ENCODE measurements at regions not wholly inside any gene's neighbourhood (a gene's known extent, or its start where the extent isn't known, plus 50 kb on each side); places are given as distances from the start of the nearest gene placed in this dataset.

DNA sequence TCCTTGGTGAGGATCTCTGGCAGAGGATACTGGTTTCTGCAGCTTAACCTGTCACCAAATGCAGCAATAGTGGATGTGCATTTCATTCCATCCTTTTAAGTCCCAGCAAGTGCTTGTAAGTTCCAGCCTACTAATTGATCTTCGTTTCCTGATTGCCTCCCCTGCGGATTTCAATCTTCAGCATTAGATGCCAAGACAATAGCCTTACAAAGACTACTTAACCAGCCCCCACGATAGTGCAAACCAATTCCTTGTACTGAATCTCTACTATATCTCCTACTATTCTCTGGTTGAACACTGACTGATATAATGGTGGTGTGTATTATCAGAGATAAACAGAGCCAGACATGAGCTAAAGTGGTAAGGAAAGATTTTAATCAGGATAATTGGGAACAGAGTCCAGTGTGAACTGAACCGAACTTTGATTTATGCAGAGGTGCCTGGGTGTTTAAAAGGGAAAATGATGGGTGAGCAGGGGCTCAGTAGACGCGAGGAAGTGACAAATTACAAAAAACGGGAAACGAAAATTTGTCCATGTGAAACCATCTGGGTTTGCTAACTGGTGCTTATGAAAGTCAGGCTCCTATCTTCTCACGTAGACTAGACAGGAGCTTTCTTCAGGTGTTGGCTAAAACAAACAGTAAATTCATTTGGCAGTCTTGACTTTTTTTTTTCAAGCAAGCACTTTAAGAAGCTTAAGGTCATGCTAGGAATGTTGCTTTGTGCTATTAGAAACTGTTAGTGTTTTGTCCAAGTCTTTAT, 106.9 kb upstream of the ST8SIA4 start:
- Histone ChIP-seq H3K9me3 (ENCODE audit: low read length) (no peaks in the 10 kb centered on the region), H2AFZ (ENCODE audit: low read length) (no peak overlapping the region), H3K79me2 (ENCODE audit: insufficient read depth, low read length) (no peaks in the 10 kb centered on the region), H3K36me3 (replicated peaks in 1 of 2; ENCODE audit: control insufficient read depth in 1 of 2, insufficient read depth in 2 of 2, low read length in 2 of 2) (no peaks in the 10 kb centered on the region), H3K4me3 (replicated peaks in 1 of 3; ENCODE audit: insufficient read depth in 1 of 3, low read depth in 2 of 3, low read length in 3 of 3) (no peak overlapping the region), H4K20me1 (ENCODE audit: insufficient read depth, low read length) (no peaks in the 10 kb centered on the region), H3K4me2 (ENCODE audit: low read depth, low read length) (no peak overlapping the region), H3K4me1 (ENCODE audit: insufficient read depth, low read length) (no peaks in the 10 kb centered on the region), H3K27ac (ENCODE audit: extremely low read length, insufficient read depth, low read length) (no peak overlapping the region), H3K9ac (ENCODE audit: insufficient read depth, low read depth, low read length) (no peak overlapping the region), H3K27me3 (ENCODE audit: control insufficient read depth in 1 of 2, insufficient read depth in 2 of 2, low read length in 2 of 2) (no peaks in the 10 kb centered on the region)
- in situ Hi-C loops (cut with HindIII; ENCODE audit: extremely low pct_ligation_motif_present, low pct_unique_long_range_greater_than_20kb) = no loop called here
- no peak for TF ChIP-seq ESRRA (CRISPR knock-in tag; IDR thresholded peaks at IDR 0.05; ENCODE audit: low read depth)
- TF ChIP-seq ETV6 (CRISPR knock-in tag; conservative IDR thresholded peaks at IDR 0.05) = no peak
- no peak for TF ChIP-seq NFATC3 (CRISPR knock-in tag; IDR thresholded peaks at IDR 0.05)
- no peak for TF ChIP-seq PRMT3 (CRISPR knock-in tag; IDR thresholded peaks at IDR 0.05; ENCODE audit: borderline replicate concordance, low read depth)
- intact Hi-C loops (cut with micrococcal nuclease; ENCODE audit: unreplicated experiment) = no loop called here
- FAIRE-seq (no peak), ATAC-seq (no peak), DNase-seq (ENCODE audit: low spot score) (no peak)
- 3% methylated on average over 9 of the region's 9 CpGs for WGBS (ENCODE audit: low lambda C conversion rate)
- ChIA-PET POLR2A (no interaction called here), CTCF (ENCODE audit: low intra/inter-chr PET ratio, low total read pairs) (no interaction called here)
- no TSS peak for BruUV-seq (replicated peaks)

DNA sequence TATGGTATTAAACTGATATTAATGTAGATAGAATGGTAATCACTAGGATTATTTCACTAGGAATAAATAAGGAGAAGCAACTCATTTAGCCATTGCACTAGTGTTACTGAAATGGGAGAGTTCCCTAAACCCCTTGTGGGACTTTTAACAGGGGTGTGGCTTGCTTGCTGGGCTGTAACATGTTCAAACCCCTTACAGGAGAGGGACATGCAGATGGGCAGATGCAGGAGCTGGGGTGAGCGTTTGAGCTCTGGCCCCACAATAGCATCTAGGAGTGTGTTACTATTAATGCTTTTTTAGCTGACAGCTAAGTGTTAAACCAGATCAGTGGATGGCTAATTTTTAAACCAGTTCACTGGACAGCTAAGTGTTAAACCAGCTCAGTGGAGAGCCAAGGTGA, 89.3 kb upstream of the ST8SIA4 start:
- Histone ChIP-seq H3K27me3 (ENCODE audit: control insufficient read depth in 1 of 2, insufficient read depth in 2 of 2, low read length in 2 of 2) (no peaks in the 10 kb centered on the region), H3K27ac (ENCODE audit: extremely low read length, insufficient read depth, low read length) (no peak overlapping the region), H3K4me2 (ENCODE audit: low read depth, low read length) (no peak overlapping the region), H3K36me3 (replicated peaks in 1 of 2; ENCODE audit: control insufficient read depth in 1 of 2, insufficient read depth in 2 of 2, low read length in 2 of 2) (no peaks in the 10 kb centered on the region), H4K20me1 (ENCODE audit: insufficient read depth, low read length) (no peaks in the 10 kb centered on the region), H3K4me1 (ENCODE audit: insufficient read depth, low read length) (no peaks in the 10 kb centered on the region), H3K9me3 (ENCODE audit: low read length) (no peaks in the 10 kb centered on the region), H3K9ac (ENCODE audit: insufficient read depth, low read depth, low read length) (no peak overlapping the region), H2AFZ (ENCODE audit: low read length) (no peak overlapping the region), H3K4me3 (replicated peaks in 1 of 3; ENCODE audit: insufficient read depth in 1 of 3, low read depth in 2 of 3, low read length in 3 of 3) (no peak overlapping the region), H3K79me2 (ENCODE audit: insufficient read depth, low read length) (no peaks in the 10 kb centered on the region)
- no peak for ATAC-seq
- FAIRE-seq = no peak
- intact Hi-C loops (cut with micrococcal nuclease; ENCODE audit: unreplicated experiment) = no loop called here
- in situ Hi-C loops (cut with HindIII; ENCODE audit: extremely low pct_ligation_motif_present, low pct_unique_long_range_greater_than_20kb) = no loop called here
- BruUV-seq (replicated peaks) = no TSS peak
- POLR2A ChIA-PET = no interaction called here
- CTCF ChIA-PET (ENCODE audit: low intra/inter-chr PET ratio, low total read pairs) = no interaction called here
- TF ChIP-seq IKZF4 (CRISPR knock-in tag; IDR thresholded peaks at IDR 0.05; ENCODE audit: borderline replicate concordance, low read depth, not compliant biosample characterization) (no peak), IKZF5 (CRISPR knock-in tag; IDR thresholded peaks at IDR 0.05) (no peak), ZC3H13 (CRISPR knock-in tag; IDR thresholded peaks at IDR 0.05) (no peak), NR2F1 (CRISPR knock-in tag; IDR thresholded peaks at IDR 0.05) (no peak), ZNF546 (CRISPR knock-in tag; conservative IDR thresholded peaks at IDR 0.05) (no peak), ZNF670 (CRISPR knock-in tag; IDR thresholded peaks at IDR 0.05; ENCODE audit: borderline replicate concordance) (no peak), ZNF468 (CRISPR knock-in tag; IDR thresholded peaks at IDR 0.05) (no peak)
- TF ChIP-seq, protein P1, sequence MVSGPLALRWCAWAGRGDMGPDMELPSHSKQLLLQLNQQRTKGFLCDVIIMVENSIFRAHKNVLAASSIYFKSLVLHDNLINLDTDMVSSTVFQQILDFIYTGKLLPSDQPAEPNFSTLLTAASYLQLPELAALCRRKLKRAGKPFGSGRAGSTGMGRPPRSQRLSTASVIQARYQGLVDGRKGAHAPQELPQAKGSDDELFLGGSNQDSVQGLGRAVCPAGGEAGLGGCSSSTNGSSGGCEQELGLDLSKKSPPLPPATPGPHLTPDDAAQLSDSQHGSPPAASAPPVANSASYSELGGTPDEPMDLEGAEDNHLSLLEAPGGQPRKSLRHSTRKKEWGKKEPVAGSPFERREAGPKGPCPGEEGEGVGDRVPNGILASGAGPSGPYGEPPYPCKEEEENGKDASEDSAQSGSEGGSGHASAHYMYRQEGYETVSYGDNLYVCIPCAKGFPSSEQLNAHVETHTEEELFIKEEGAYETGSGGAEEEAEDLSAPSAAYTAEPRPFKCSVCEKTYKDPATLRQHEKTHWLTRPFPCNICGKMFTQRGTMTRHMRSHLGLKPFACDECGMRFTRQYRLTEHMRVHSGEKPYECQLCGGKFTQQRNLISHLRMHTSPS (CRISPR knock-in tag; IDR thresholded peaks at IDR 0.05; ENCODE audit: low read depth) = no peak
- DNase-seq (ENCODE audit: low spot score) = no peak
- WGBS (ENCODE audit: low lambda C conversion rate) = no CpG with 5 or more reads among the region's 1 CpG
